ENCODE measurements at regions not wholly inside any gene's neighbourhood (a gene's known extent, or its start where the extent isn't known, plus 50 kb on each side); places are given as distances from the start of the nearest gene placed in this dataset.

DNA sequence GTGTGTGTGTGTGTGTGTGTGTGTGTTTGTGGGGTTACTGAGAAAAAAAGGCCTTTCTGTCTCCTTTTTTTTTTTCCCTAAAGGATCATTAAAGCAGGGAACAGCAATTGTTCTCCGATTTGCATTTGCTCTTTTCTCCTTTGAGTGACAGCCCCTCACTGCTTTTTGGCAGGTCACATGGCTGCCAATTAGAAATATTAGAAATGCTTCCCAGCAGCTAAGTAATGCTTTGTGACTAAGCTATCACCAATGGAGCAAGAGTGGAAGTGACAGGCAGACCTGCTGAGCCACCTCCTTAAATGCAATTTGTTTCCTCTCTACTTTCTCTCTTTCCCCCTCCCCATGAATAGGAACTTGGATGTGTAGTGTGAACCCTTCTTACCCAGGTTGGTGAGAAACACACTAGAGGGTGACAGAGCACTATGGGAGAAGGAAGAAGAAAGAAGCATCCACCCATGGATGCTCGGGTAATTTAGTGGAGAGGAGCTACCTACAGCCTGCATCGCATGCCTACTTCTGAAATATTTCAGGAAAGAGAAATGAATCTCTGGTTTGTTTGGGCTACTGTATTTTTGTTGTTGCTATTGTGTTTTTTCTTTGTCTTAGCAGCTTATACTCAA, 165.2 kb upstream of the PDZRN3 start:
- Histone ChIP-seq H3K36me3 (no peaks in the 10 kb centered on the region), H3K27ac (no peak overlapping the region), H3K9me3 (no peaks in the 10 kb centered on the region), H3K4me1 (replicated peaks) (no peaks in the 10 kb centered on the region), H3K4me3 (no peak overlapping the region), H3K27me3 (replicated peaks; ENCODE audit: insufficient read depth) (no peaks in the 10 kb centered on the region)
- intact Hi-C loops (cut with DNase I) = no loop called here
- TF ChIP-seq, protein P1, sequence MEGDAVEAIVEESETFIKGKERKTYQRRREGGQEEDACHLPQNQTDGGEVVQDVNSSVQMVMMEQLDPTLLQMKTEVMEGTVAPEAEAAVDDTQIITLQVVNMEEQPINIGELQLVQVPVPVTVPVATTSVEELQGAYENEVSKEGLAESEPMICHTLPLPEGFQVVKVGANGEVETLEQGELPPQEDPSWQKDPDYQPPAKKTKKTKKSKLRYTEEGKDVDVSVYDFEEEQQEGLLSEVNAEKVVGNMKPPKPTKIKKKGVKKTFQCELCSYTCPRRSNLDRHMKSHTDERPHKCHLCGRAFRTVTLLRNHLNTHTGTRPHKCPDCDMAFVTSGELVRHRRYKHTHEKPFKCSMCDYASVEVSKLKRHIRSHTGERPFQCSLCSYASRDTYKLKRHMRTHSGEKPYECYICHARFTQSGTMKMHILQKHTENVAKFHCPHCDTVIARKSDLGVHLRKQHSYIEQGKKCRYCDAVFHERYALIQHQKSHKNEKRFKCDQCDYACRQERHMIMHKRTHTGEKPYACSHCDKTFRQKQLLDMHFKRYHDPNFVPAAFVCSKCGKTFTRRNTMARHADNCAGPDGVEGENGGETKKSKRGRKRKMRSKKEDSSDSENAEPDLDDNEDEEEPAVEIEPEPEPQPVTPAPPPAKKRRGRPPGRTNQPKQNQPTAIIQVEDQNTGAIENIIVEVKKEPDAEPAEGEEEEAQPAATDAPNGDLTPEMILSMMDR (IDR thresholded peaks at IDR 0.05) = no peak
- TF ChIP-seq POLR2AphosphoS5 (IDR thresholded peaks at IDR 0.05) = no peak
- no peak for TF ChIP-seq POLR2A (IDR thresholded peaks at IDR 0.05)
- DNase-seq (ENCODE audit: low spot score) = no peak
- WGBS = 97% methylated on average over 3 of the region's 3 CpGs

DNA sequence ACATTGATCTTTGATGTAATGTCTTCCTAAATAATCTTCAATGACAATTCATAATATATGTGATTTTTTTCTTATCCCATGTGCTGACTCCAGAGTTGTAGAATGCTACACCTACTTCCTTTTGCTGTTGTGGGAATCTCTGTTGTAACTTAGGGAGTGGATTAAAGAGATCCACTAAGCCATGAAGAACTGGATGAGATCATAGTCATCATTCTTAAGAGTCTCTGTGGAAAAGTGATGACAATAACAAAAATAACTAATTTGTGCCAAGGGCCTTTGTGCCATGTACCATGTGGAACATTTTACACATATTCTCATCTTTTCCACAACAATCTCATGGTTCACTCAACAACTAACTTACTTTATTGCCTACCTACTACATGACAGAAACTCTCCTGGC, 162.9 kb upstream of the PDZRN3 start:
- Histone ChIP-seq H3K4me1 (replicated peaks) (no peaks in the 10 kb centered on the region), H3K27ac (no peak overlapping the region), H3K9me3 (no peaks in the 10 kb centered on the region), H3K4me3 (no peak overlapping the region), H3K27me3 (replicated peaks; ENCODE audit: insufficient read depth) (no peaks in the 10 kb centered on the region), H3K36me3 (no peaks in the 10 kb centered on the region)
- DNase-seq (ENCODE audit: low spot score) = no peak
- TF ChIP-seq, protein P1 (IDR thresholded peaks at IDR 0.05) = no peak
- TF ChIP-seq POLR2A (IDR thresholded peaks at IDR 0.05) (no peak), POLR2AphosphoS5 (IDR thresholded peaks at IDR 0.05) (no peak)
- intact Hi-C loops (cut with DNase I) = no loop called here

DNA sequence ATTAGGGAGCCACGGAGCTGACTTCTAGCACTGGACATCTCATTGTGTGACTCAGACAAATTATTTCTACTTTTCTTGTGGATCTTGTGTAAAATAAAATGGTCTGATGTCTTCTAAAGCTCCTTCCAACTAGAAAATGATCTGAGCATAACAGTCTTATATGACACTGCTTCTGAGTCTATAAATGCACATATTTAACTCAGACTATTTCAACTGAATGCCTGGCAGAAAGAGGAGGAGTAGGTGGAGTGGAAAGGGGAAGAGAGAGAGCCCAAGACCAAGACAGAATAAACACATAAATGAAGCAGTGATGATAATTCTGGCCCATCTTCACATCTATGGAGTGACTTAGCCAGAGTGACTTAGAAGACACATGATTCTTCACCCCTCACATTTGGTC, 162.3 kb upstream of the PDZRN3 start:
- Histone ChIP-seq H3K4me3 (no peak overlapping the region), H3K36me3 (no peaks in the 10 kb centered on the region), H3K9me3 (no peaks in the 10 kb centered on the region), H3K4me1 (replicated peaks) (no peaks in the 10 kb centered on the region), H3K27ac (no peak overlapping the region), H3K27me3 (replicated peaks; ENCODE audit: insufficient read depth) (no peaks in the 10 kb centered on the region)
- TF ChIP-seq, protein P1 (IDR thresholded peaks at IDR 0.05) = no peak
- no peak for TF ChIP-seq POLR2A (IDR thresholded peaks at IDR 0.05)
- TF ChIP-seq POLR2AphosphoS5 (IDR thresholded peaks at IDR 0.05) = no peak
- intact Hi-C loops (cut with DNase I) = no loop called here
- WGBS = 83% methylated on average over 1 of the region's 1 CpG
- DNase-seq (ENCODE audit: low spot score) = no peak

DNA sequence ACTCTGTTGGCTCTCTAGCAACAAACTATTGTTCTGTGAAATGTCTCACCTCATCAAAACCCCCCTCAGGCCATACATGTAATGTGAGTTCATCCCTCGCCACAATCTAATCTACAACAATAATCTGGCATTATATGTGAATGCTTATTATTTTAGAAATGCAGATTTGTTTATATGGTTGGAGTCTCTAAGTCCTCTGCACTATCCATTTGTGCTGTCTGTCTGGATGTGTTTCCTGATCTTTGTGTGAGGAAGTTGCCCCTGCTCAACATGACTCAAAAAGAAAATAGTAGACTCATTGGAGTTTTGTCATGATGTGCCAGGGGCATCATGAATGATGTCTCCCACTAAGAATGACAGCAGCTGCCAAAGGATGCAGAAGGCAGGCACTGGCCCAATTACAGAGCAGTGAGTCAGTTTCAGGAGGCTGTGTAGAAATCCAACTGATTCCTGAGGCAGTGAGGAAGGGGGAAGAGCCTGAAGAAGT, 161.6 kb upstream of the PDZRN3 start:
- no peak for DNase-seq (ENCODE audit: low spot score)

More for the DNA sequence above, 161.6 kb upstream of the PDZRN3 start:
- Histone ChIP-seq H3K27me3 (replicated peaks; ENCODE audit: insufficient read depth) (no peaks in the 10 kb centered on the region), H3K27ac (no peak overlapping the region), H3K4me3 (no peak overlapping the region), H3K9me3 (no peaks in the 10 kb centered on the region), H3K4me1 (replicated peaks) (no peaks in the 10 kb centered on the region), H3K36me3 (no peaks in the 10 kb centered on the region)
- TF ChIP-seq POLR2AphosphoS5 (IDR thresholded peaks at IDR 0.05) (no peak), POLR2A (IDR thresholded peaks at IDR 0.05) (no peak)
- TF ChIP-seq, protein P1 (IDR thresholded peaks at IDR 0.05) = no peak
- 73% methylated on average over 1 of the region's 1 CpG for WGBS
- intact Hi-C loops (cut with DNase I) = no loop called here

Data from prostate gland (tissue), 2 donors.